Panc1 (cell line): ENCODE measurements at regions not wholly inside any gene's neighbourhood (a gene's known extent, or its start where the extent isn't known, plus 50 kb on each side); places are given as distances from the start of the nearest gene placed in this dataset.

Experiments used
- ATAC-seq: fragments of 200-7000 bp; cut with Tn5 transposase; 2 replicates; pipeline ENCODE4 v1.9.1; 2020; ENCODE audit warnings: mild to moderate bottlenecking, moderate library complexity
- BruUV-seq: library from RNA; stranded (reverse); fragments of 400-500 nt; replicated peaks from 2 replicates; lab custom pipeline; 2021; lab: Mats Ljungman, UMichigan
- CTCF ChIA-PET: fragments of 300-600 bp; sonication (Branson Sonifier 250); formaldehyde crosslinking; loops from one replicate; lab custom pipeline; 2022; ENCODE audit warnings: antibody characterized with exemption; lab: Charles Lee
- POLR2A ChIA-PET: fragments of 300-600 bp; sonication (Branson Sonifier 250); formaldehyde crosslinking; loops from one replicate; lab custom pipeline; 2022; ENCODE audit warnings: antibody characterized with exemption; lab: Charles Lee
- DNase-seq: peaks from one replicate; pipeline ENCODE4 v3.0.0-alpha.2; 2010; ENCODE audit warnings: low read depth, low spot score
- H3K27ac ChIP-seq: 2 replicates; pipeline ENCODE4 v1.5.1; 2011; ENCODE audit warnings: mild to moderate bottlenecking, low read length, inconsistent platforms
- H3K27me3 ChIP-seq: fragments of 200-500 bp; sonication (Bioruptor generic); 2 replicates; pipeline ENCODE4 v1.6.0; 2014; ENCODE audit warnings: low read length, inconsistent platforms; ENCODE audit not compliant: control insufficient read depth, insufficient read depth
- H3K36me3 ChIP-seq: fragments of 200-500 bp; sonication (Bioruptor generic); 2 replicates; pipeline ENCODE4 v1.5.1; 2014; ENCODE audit warnings: inconsistent platforms, mild to moderate bottlenecking, low read length, moderate library complexity; ENCODE audit not compliant: control insufficient read depth, insufficient read depth
- H3K4me1 ChIP-seq: 2 replicates; pipeline ENCODE4 v1.5.1; 2011; ENCODE audit warnings: inconsistent platforms, mild to moderate bottlenecking, low read length, moderate library complexity; ENCODE audit not compliant: control insufficient read depth, insufficient read depth
- H3K4me3 ChIP-seq, 2 experiments: 2 replicates each; pipeline ENCODE4 v1.5.1; 2011 to 2012; ENCODE audit warnings: low read depth in 2 of 2, low read length in 2 of 2, mild to moderate bottlenecking in 2 of 2, inconsistent platforms in 1 of 2, moderate library complexity in 1 of 2
- H3K9me3 ChIP-seq: fragments of 200-500 bp; sonication (Bioruptor generic); 2 replicates; pipeline ENCODE4 v1.5.1; 2014; ENCODE audit warnings: low read depth, mild to moderate bottlenecking, inconsistent platforms, low read length, moderate library complexity; ENCODE audit not compliant: control insufficient read depth, insufficient read depth
- CTCF ChIP-seq: fragments of 450-650 bp; IDR thresholded peaks from 2 replicates; pipeline ENCODE4 v1.5.1; 2017; ENCODE audit warnings: mild to moderate bottlenecking
- POLR2AphosphoS5 ChIP-seq: IDR thresholded peaks from 2 replicates; pipeline ENCODE4 v1.6.1; 2012; ENCODE audit warnings: mild to moderate bottlenecking, low read depth, low read length, moderate library complexity
- REST ChIP-seq, 2 experiments: IDR thresholded peaks; 2 replicates each; pipeline ENCODE4 v1.6.1; 2011 to 2012; ENCODE audit warnings: low read depth in 2 of 2, control low read depth in 1 of 2, low read length in 1 of 2, mild to moderate bottlenecking in 1 of 2, moderate library complexity in 1 of 2; ENCODE audit not compliant: insufficient read depth in 1 of 2
- SIN3A ChIP-seq: IDR thresholded peaks from 2 replicates; pipeline ENCODE4 v1.6.1; 2012; ENCODE audit warnings: low read depth, mild to moderate bottlenecking, low read length, moderate library complexity, borderline replicate concordance; ENCODE audit not compliant: insufficient read depth
- TCF7L2 ChIP-seq: IDR thresholded peaks from 2 replicates; pipeline ENCODE4 v1.6.1; 2011; ENCODE audit warnings: mild to moderate bottlenecking, low read depth, low read length, inconsistent platforms
- in situ Hi-C: cut with HindIII; loops from 2 replicates; pipeline ENCODE4 v1.10.0; 2016; ENCODE audit warnings: low sequenced_read_pairs, low pct_unique_long_range_greater_than_20kb
- intact Hi-C: fragments of 100-400 bp; cut with micrococcal nuclease; formaldehyde crosslinking; loops from one replicate; pipeline ENCODE4 v1.10.0; 2022; ENCODE audit not compliant: unreplicated experiment

- H3K4me1 ChIP-seq, result no peaks in the 10 kb centered on the region
- in situ Hi-C loops (no loop called here), intact Hi-C loops (no loop called here)
- no peak for DNase-seq
- H3K4me3 ChIP-seq, result no peak overlapping the region
- no peaks in the 10 kb centered on the region for H3K27me3 ChIP-seq
- H3K36me3 ChIP-seq, result no peaks in the 10 kb centered on the region
- ChIA-PET POLR2A (no interaction called here), CTCF (no interaction called here)
- TF ChIP-seq POLR2AphosphoS5 (no peak), REST (IDR thresholded peaks at IDR 0.05; ENCODE audit: insufficient read depth in 1 of 2, low read depth in 2 of 2, low read length in 1 of 2) (no peak), SIN3A (no peak), TCF7L2 (no peak), CTCF (no peak)
- ATAC-seq, result no peak
- no peak overlapping the region for H3K27ac ChIP-seq
- no TSS peak for BruUV-seq
- no peaks in the 10 kb centered on the region for H3K9me3 ChIP-seq
These were observed 133.9 kb upstream of the TSPAN8 start for GRCh38 chr12:71291746-71292145.

- no peak overlapping the region for H3K27ac ChIP-seq
- H3K9me3 ChIP-seq, result no peaks in the 10 kb centered on the region
- no TSS peak for BruUV-seq
- H3K27me3 ChIP-seq, result no peaks in the 10 kb centered on the region
- TF ChIP-seq SIN3A, result no peak
- TF ChIP-seq TCF7L2, result no peak
- TF ChIP-seq POLR2AphosphoS5, result no peak
- TF ChIP-seq CTCF, result no peak
- no peak for TF ChIP-seq REST (IDR thresholded peaks at IDR 0.05; ENCODE audit: insufficient read depth in 1 of 2, low read depth in 2 of 2, low read length in 1 of 2)
- CTCF ChIA-PET, result no interaction called here
- H3K4me1 ChIP-seq, result no peaks in the 10 kb centered on the region
- H3K36me3 ChIP-seq, result no peaks in the 10 kb centered on the region; the same call in 1 of the 2 replicates
- no peak overlapping the region for H3K4me3 ChIP-seq
- POLR2A ChIA-PET, result no interaction called here
- intact Hi-C loops (no loop called here), in situ Hi-C loops (no loop called here)
- DNase-seq (no peak), ATAC-seq (no peak)
These were observed 126.1 kb upstream of the TSPAN8 start for GRCh38 chr12:71283883-71284282.
